Peyer's patch (tissue), 4 donors: ENCODE measurements at regions not wholly inside any gene's neighbourhood (a gene's known extent, or its start where the extent isn't known, plus 50 kb on each side); places are given as distances from the start of the nearest gene placed in this dataset.

Source experiments
- CTCF ChIP-seq, 6 experiments: fragments of 450-650 bp in 4 of 6; fragments of 200-600 bp in 2 of 6; sonication (generic) in 1 of 6; IDR thresholded peaks; one replicate each; pipeline ENCODE4 v1.5.1; 2017 to 2019; ENCODE audit warnings: antibody characterized with exemption in 6 of 6, mild to moderate bottlenecking in 3 of 6, moderate library complexity in 1 of 6
- POLR2A ChIP-seq, 2 donors: fragments of 450-650 bp; IDR thresholded peaks; one replicate each; pipeline ENCODE4 v1.5.1; 2017; ENCODE audit warnings: antibody characterized with exemption in 2 of 2, mild to moderate bottlenecking in 2 of 2, moderate library complexity in 2 of 2

- TF ChIP-seq POLR2A (IDR thresholded peaks at IDR 0.05) = no peak
- TF ChIP-seq CTCF (IDR thresholded peaks at IDR 0.05) = no peak
These were observed 224.7 kb downstream of the PIK3R1 start for GRCh38 chr5:68440245-68440644.
